Colonic mucosa (tissue), 4 donors: ENCODE measurements at regions not wholly inside any gene's neighbourhood (a gene's known extent, or its start where the extent isn't known, plus 50 kb on each side); places are given as distances from the start of the nearest gene placed in this dataset.

ENCODE experiments used
- DNase-seq: peaks from one replicate; pipeline ENCODE4 v3.0.0-alpha.2; 2020
- H3K27ac ChIP-seq: fragments of 200-600 bp; one replicate; pipeline ENCODE4 v1.8.0; 2021
- H3K27me3 ChIP-seq: fragments of 200-600 bp; one replicate; pipeline ENCODE4 v1.8.0; 2021
- H3K36me3 ChIP-seq: fragments of 200-600 bp; one replicate; pipeline ENCODE4 v1.8.0; 2021
- H3K4me1 ChIP-seq: fragments of 200-600 bp; one replicate; pipeline ENCODE4 v1.8.0; 2021; ENCODE audit warnings: mild to moderate bottlenecking
- H3K4me3 ChIP-seq: fragments of 200-600 bp; one replicate; pipeline ENCODE4 v1.8.0; 2021
- H3K9ac ChIP-seq, 2 donors: one replicate each; pipeline ENCODE4 v1.7.0; 2013; ENCODE audit warnings: control low read depth in 2 of 2, low read depth in 2 of 2, low read length in 2 of 2
- H3K9me3 ChIP-seq: fragments of 200-600 bp; one replicate; pipeline ENCODE4 v1.8.0; 2021
- CTCF ChIP-seq: fragments of 200-600 bp; IDR thresholded peaks from one replicate; pipeline ENCODE4 v1.8.0; 2022; ENCODE audit warnings: antibody characterized with exemption, mild to moderate bottlenecking
- intact Hi-C: fragments of 100-400 bp; cut with DNase I; formaldehyde crosslinking; loops from one replicate; pipeline ENCODE4 v1.14.1; 2022
- donor health status: healthy.
- donor health status: DM: no; HTN: no; CAD: no.
- donor health status: DM: no; HTN: no; CAD: no.

GRCh38 chr4:115803825-115804224, 690.4 kb upstream of the NDST4 start:
- no peak overlapping the region for H3K4me3 ChIP-seq
- no peak for DNase-seq
- intact Hi-C loops = no loop called here
- TF ChIP-seq CTCF = no peak
- H3K9ac ChIP-seq = no peak overlapping the region
- H3K36me3 ChIP-seq = no peaks in the 10 kb centered on the region
- H3K4me1 ChIP-seq = no peaks in the 10 kb centered on the region
- H3K9me3 ChIP-seq = no peaks in the 10 kb centered on the region
- no peak overlapping the region for H3K27ac ChIP-seq
- H3K27me3 ChIP-seq = no peaks in the 10 kb centered on the region

- H3K9me3 ChIP-seq = no peaks in the 10 kb centered on the region
- no peaks in the 10 kb centered on the region for H3K36me3 ChIP-seq
- no peaks in the 10 kb centered on the region for H3K27me3 ChIP-seq
- H3K4me3 ChIP-seq = no peak overlapping the region
- intact Hi-C loops = no loop called here
- no peak for DNase-seq
- H3K9ac ChIP-seq = no peak overlapping the region
- no peak for TF ChIP-seq CTCF
- H3K4me1 ChIP-seq = no peaks in the 10 kb centered on the region
- H3K27ac ChIP-seq = no peak overlapping the region
Observed at GRCh38 chr4:115790812-115791211, 677.4 kb upstream of the NDST4 start.

- DNase-seq = no peak
Observed at GRCh38 chr4:115781528-115782146, 668.2 kb upstream of the NDST4 start.

GRCh38 chr4:115780835-115781234, 667.4 kb upstream of the NDST4 start:
- no peak for DNase-seq
- Histone ChIP-seq H3K4me3 (no peak overlapping the region), H3K36me3 (no peaks in the 10 kb centered on the region), H3K9ac (no peak overlapping the region), H3K27ac (no peak overlapping the region), H3K4me1 (no peaks in the 10 kb centered on the region), H3K27me3 (no peaks in the 10 kb centered on the region), H3K9me3 (no peaks in the 10 kb centered on the region)
- TF ChIP-seq CTCF = no peak
- intact Hi-C loops = no loop called here

More at GRCh38 chr4:115781528-115782146, 668.2 kb upstream of the NDST4 start:
- no peaks in the 10 kb centered on the region for H3K4me1 ChIP-seq
- no peaks in the 10 kb centered on the region for H3K9me3 ChIP-seq
- TF ChIP-seq CTCF = no peak
- no peaks in the 10 kb centered on the region for H3K27me3 ChIP-seq
- intact Hi-C loops = no loop called here
- H3K4me3 ChIP-seq = no peak overlapping the region
- H3K27ac ChIP-seq = no peak overlapping the region
- H3K9ac ChIP-seq = no peak overlapping the region
- no peaks in the 10 kb centered on the region for H3K36me3 ChIP-seq

GRCh38 chr4:115780268-115780667, 666.8 kb upstream of the NDST4 start:
- no peaks in the 10 kb centered on the region for H3K36me3 ChIP-seq
- H3K9ac ChIP-seq = no peak overlapping the region
- H3K27me3 ChIP-seq = no peaks in the 10 kb centered on the region
- intact Hi-C loops = no loop called here
- DNase-seq = no peak
- TF ChIP-seq CTCF = no peak
- no peak overlapping the region for H3K4me3 ChIP-seq
- no peaks in the 10 kb centered on the region for H3K4me1 ChIP-seq
- H3K27ac ChIP-seq = no peak overlapping the region
- H3K9me3 ChIP-seq = no peaks in the 10 kb centered on the region
